ENCODE measurements at regions not wholly inside any gene's neighbourhood (a gene's known extent, or its start where the extent isn't known, plus 50 kb on each side); places are given as distances from the start of the nearest gene placed in this dataset.
"Not testable (repeated sequence)": the region's sequence is repeated elsewhere in the genome, so short reads cannot be mapped to it uniquely, and the experiment has no call there.

- ChIA-PET CTCF (no interaction called here), POLR2A (no interaction called here)
- no peak for TF ChIP-seq FOXK2 (IDR thresholded peaks at IDR 0.05)
- TF ChIP-seq ELF4 (IDR thresholded peaks at IDR 0.05), result no peak
- TF ChIP-seq LEF1 (IDR thresholded peaks at IDR 0.05; ENCODE audit: borderline replicate concordance), result no peak
- TF ChIP-seq CTBP1 (IDR thresholded peaks at IDR 0.05; ENCODE audit: borderline replicate concordance), result no peak
- TF ChIP-seq NFRKB (IDR thresholded peaks at IDR 0.05), result no peak
- no peak for TF ChIP-seq SP1 (IDR thresholded peaks at IDR 0.05)
- no peak for TF ChIP-seq ZNF384 (IDR thresholded peaks at IDR 0.05)
- TF ChIP-seq HDGF (IDR thresholded peaks at IDR 0.05; ENCODE audit: borderline replicate concordance), result no peak
- no peak for TF ChIP-seq SUZ12 (IDR thresholded peaks at IDR 0.05)
- no peak for TF ChIP-seq BHLHE40 (IDR thresholded peaks at IDR 0.05; ENCODE audit: borderline replicate concordance)
- TF ChIP-seq PKNOX1 (IDR thresholded peaks at IDR 0.05), result no peak
- TF ChIP-seq TARDBP (IDR thresholded peaks at IDR 0.05), result no peak
- TF ChIP-seq L3MBTL2 (conservative IDR thresholded peaks at IDR 0.05), result no peak
- no peak for DNase-seq (ENCODE audit: extremely low spot score)
These were observed 56.5 kb upstream of the FIBIN start for GRCh38 chr11:26937386-26937785.

- CTCF ChIA-PET, POLR2A ChIA-PET: not testable (repeated sequence)
These were observed 53.4 kb upstream of the FIBIN start for GRCh38 chr11:26940501-26940900.

GRCh38 chr11:26942356-26942755 is 51.6 kb upstream of the FIBIN start:
- TF ChIP-seq SUZ12 (IDR thresholded peaks at IDR 0.05) (no peak), LEF1 (IDR thresholded peaks at IDR 0.05; ENCODE audit: borderline replicate concordance) (no peak), FOXM1 (IDR thresholded peaks at IDR 0.05; ENCODE audit: borderline replicate concordance) (no peak), TARDBP (IDR thresholded peaks at IDR 0.05) (no peak), BHLHE40 (IDR thresholded peaks at IDR 0.05; ENCODE audit: borderline replicate concordance) (no peak), ZNF384 (IDR thresholded peaks at IDR 0.05) (no peak), PKNOX1 (IDR thresholded peaks at IDR 0.05) (no peak), L3MBTL2 (conservative IDR thresholded peaks at IDR 0.05) (no peak), ARNT (IDR thresholded peaks at IDR 0.05) (no peak), SP1 (IDR thresholded peaks at IDR 0.05) (no peak), ELF4 (IDR thresholded peaks at IDR 0.05) (no peak)
- DNase-seq (ENCODE audit: extremely low spot score), result no peak
- POLR2A ChIA-PET, result no interaction called here
- CTCF ChIA-PET, result no interaction called here

More at GRCh38 chr11:26940501-26940900, 53.4 kb upstream of the FIBIN start:
- DNase-seq (ENCODE audit: extremely low spot score), result not testable (repeated sequence)

GRCh38 chr11:26943636-26944035 is 50.3 kb upstream of the FIBIN start:
- CTCF ChIA-PET, result interaction anchor here (0.6 kb wide), 1 partner anchor 9 kb away, joined by 3 read pairs; no protein-coding TSS in a partner anchor
- TF ChIP-seq PKNOX1 (IDR thresholded peaks at IDR 0.05) (no peak), ZNF384 (IDR thresholded peaks at IDR 0.05) (no peak), CTBP1 (IDR thresholded peaks at IDR 0.05; ENCODE audit: borderline replicate concordance) (no peak), BHLHE40 (IDR thresholded peaks at IDR 0.05; ENCODE audit: borderline replicate concordance) (no peak), L3MBTL2 (conservative IDR thresholded peaks at IDR 0.05) (no peak), SUZ12 (IDR thresholded peaks at IDR 0.05) (no peak), LEF1 (IDR thresholded peaks at IDR 0.05; ENCODE audit: borderline replicate concordance) (no peak), TARDBP (IDR thresholded peaks at IDR 0.05) (no peak), FOXK2 (IDR thresholded peaks at IDR 0.05) (no peak), ELF4 (IDR thresholded peaks at IDR 0.05) (no peak)
- DNase-seq (ENCODE audit: extremely low spot score), result no peak
- POLR2A ChIA-PET, result no interaction called here
